HEK293 (cell line): ENCODE measurements at regions not wholly inside any gene's neighbourhood (a gene's known extent, or its start where the extent isn't known, plus 50 kb on each side); places are given as distances from the start of the nearest gene placed in this dataset.

Source experiments
- CTCF ChIA-PET: fragments of 350-600 bp; formaldehyde crosslinking; extraction: SDS; loops from one replicate; lab custom pipeline; 2021; ENCODE audit warnings: antibody characterized with exemption; lab: Yijun Ruan, JAX
- POLR2A ChIA-PET: fragments of 300-600 bp; formaldehyde crosslinking; extraction: SDS; loops from one replicate; lab custom pipeline; 2020; ENCODE audit warnings: antibody characterized with exemption, inconsistent platforms; lab: Yijun Ruan, JAX
- H3K27ac ChIP-seq: fragments of 200-500 bp; sonication (Bioruptor generic); 2 replicates; pipeline ENCODE4 v1.5.1; 2014; ENCODE audit warnings: low read depth, low read length, control low read depth, inconsistent platforms; ENCODE audit errors: extremely low read depth
- H3K36me3 ChIP-seq, 2 experiments: fragments of 200-500 bp in 1 of 2; sonication (Bioruptor generic) in 1 of 2; 1 replicate in 1 of 2; 2 replicates in 1 of 2; pipeline ENCODE4 v1.5.1; 2014 to 2017; ENCODE audit warnings: inconsistent platforms in 2 of 2, low read length in 2 of 2; ENCODE audit not compliant: control insufficient read depth in 2 of 2, insufficient read depth in 1 of 2
- H3K4me1 ChIP-seq: fragments of 200-500 bp; sonication (Bioruptor generic); 2 replicates; pipeline ENCODE4 v1.5.1; 2014; ENCODE audit warnings: mild to moderate bottlenecking, low read length, inconsistent platforms; ENCODE audit not compliant: control insufficient read depth, insufficient read depth
- H3K4me3 ChIP-seq: 2 replicates; pipeline ENCODE4 v1.5.1; 2011; ENCODE audit warnings: low read depth, mild to moderate bottlenecking, control low read depth, low read length, moderate library complexity
- H3K9me3 ChIP-seq: fragments of 200-500 bp; sonication (Bioruptor generic); 2 replicates; pipeline ENCODE4 v1.5.1; 2014; ENCODE audit warnings: low read depth, low read length, inconsistent platforms; ENCODE audit not compliant: control insufficient read depth, insufficient read depth
- EGR2 ChIP-seq: fragments of 450-650 bp; formaldehyde crosslinking; IDR thresholded peaks from 2 replicates; pipeline ENCODE4 v1.5.1; 2016; ENCODE audit warnings: low read depth, missing biosample characterization, missing genetic modification characterization
- PRDM1 ChIP-seq: fragments of 450-650 bp; formaldehyde crosslinking; IDR thresholded peaks from 2 replicates; pipeline ENCODE4; 2016; ENCODE audit warnings: missing biosample characterization, missing genetic modification characterization
- SCRT1 ChIP-seq: fragments of 450-650 bp; formaldehyde crosslinking; IDR thresholded peaks from 2 replicates; pipeline ENCODE4 v1.5.1; 2016; ENCODE audit warnings: missing biosample characterization, missing genetic modification characterization, borderline replicate concordance
- YY1 ChIP-seq: fragments of 450-650 bp; formaldehyde crosslinking; IDR thresholded peaks from 2 replicates; pipeline ENCODE4 v1.5.1; 2018; ENCODE audit warnings: missing biosample characterization, missing genetic modification characterization
- ZNF133 ChIP-seq: fragments of 450-650 bp; formaldehyde crosslinking; IDR thresholded peaks from 2 replicates; pipeline ENCODE4 v1.5.1; 2016; ENCODE audit warnings: missing biosample characterization, missing genetic modification characterization
- ZNF48 ChIP-seq: fragments of 450-650 bp; formaldehyde crosslinking; IDR thresholded peaks from 2 replicates; pipeline ENCODE4 v1.5.1; 2016; ENCODE audit warnings: missing biosample characterization, missing genetic modification characterization
- ZNF521 ChIP-seq: fragments of 450-650 bp; formaldehyde crosslinking; IDR thresholded peaks from 2 replicates; pipeline ENCODE4 v1.5.1; 2017; ENCODE audit warnings: missing biosample characterization, mild to moderate bottlenecking, missing genetic modification characterization
- ZNF549 ChIP-seq: fragments of 450-650 bp; IDR thresholded peaks from 2 replicates; pipeline ENCODE4 v1.5.1; 2018; ENCODE audit warnings: missing biosample characterization, missing genetic modification characterization, mild to moderate bottlenecking, inconsistent platforms, moderate library complexity
- ZNF555 ChIP-seq: fragments of 450-650 bp; formaldehyde crosslinking; conservative IDR thresholded peaks from 2 replicates; pipeline ENCODE4 v1.5.1; 2017; ENCODE audit warnings: missing biosample characterization, mild to moderate bottlenecking, missing genetic modification characterization, inconsistent platforms
- ZNF585B ChIP-seq: fragments of 450-650 bp; formaldehyde crosslinking; IDR thresholded peaks from 2 replicates; pipeline ENCODE4 v1.5.1; 2016; ENCODE audit warnings: missing biosample characterization, missing genetic modification characterization
- ZNF629 ChIP-seq: fragments of 450-650 bp; formaldehyde crosslinking; IDR thresholded peaks from 2 replicates; pipeline ENCODE4 v1.5.1; 2017; ENCODE audit warnings: missing biosample characterization, missing genetic modification characterization
- ZNF791 ChIP-seq: fragments of 450-650 bp; formaldehyde crosslinking; IDR thresholded peaks from 2 replicates; pipeline ENCODE4 v1.5.1; 2016; ENCODE audit warnings: missing biosample characterization, missing genetic modification characterization
- TF ChIP-seq, protein P1 (sequence below): fragments of 450-650 bp; IDR thresholded peaks from 2 replicates; pipeline ENCODE4 v1.5.1; 2018; ENCODE audit warnings: missing biosample characterization, missing genetic modification characterization
- TF ChIP-seq, protein P2 (sequence below): fragments of 450-650 bp; formaldehyde crosslinking; IDR thresholded peaks from 2 replicates; pipeline ENCODE4 v1.5.1; 2017; ENCODE audit warnings: missing biosample characterization, missing genetic modification characterization
- TF ChIP-seq, protein P3 (sequence below): fragments of 450-650 bp; formaldehyde crosslinking; IDR thresholded peaks from 2 replicates; pipeline ENCODE4; 2016; ENCODE audit warnings: missing biosample characterization, missing genetic modification characterization
- TF ChIP-seq, protein P4 (sequence below): fragments of 450-650 bp; formaldehyde crosslinking; IDR thresholded peaks from 2 replicates; pipeline ENCODE4 v1.5.1; 2017; ENCODE audit warnings: missing biosample characterization, missing genetic modification characterization
- TF ChIP-seq, protein P5 (sequence below): fragments of 450-650 bp; formaldehyde crosslinking; IDR thresholded peaks from 2 replicates; pipeline ENCODE4 v1.5.1; 2016; ENCODE audit warnings: missing biosample characterization, missing genetic modification characterization
- TF ChIP-seq, protein P6 (sequence below): fragments of 450-650 bp; formaldehyde crosslinking; IDR thresholded peaks from 2 replicates; pipeline ENCODE4 v1.5.1; 2016; ENCODE audit warnings: missing biosample characterization, missing genetic modification characterization
- TF ChIP-seq, protein P7 (sequence below): fragments of 450-650 bp; formaldehyde crosslinking; IDR thresholded peaks from 2 replicates; pipeline ENCODE4 v1.5.1; 2016; ENCODE audit warnings: missing biosample characterization, missing genetic modification characterization

DNA sequence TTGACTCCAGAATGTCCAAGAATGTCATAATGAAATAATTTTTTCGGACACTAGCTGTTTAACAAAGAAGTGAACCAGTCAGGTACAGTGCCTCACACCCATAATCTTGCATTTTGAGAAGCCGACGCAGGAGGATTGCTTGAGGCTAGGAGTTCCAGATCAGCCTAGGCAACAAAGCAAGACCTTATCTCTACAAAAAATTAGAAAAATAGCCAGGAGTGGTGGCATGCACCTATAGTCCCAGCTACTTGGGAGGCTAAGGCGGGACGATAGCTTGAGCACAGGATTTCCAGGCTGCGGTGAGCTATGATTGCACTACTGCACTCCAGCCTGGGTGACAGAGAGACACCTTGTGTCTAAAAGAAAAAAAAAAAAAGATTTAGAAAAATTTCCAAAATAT, 235.8 kb upstream of the FN1 start:
- CTCF ChIA-PET, result interaction anchor here (0.6 kb wide), 1 partner anchor 170 kb away, joined by 4 read pairs; no protein-coding TSS in a partner anchor
- no peak overlapping the region for H3K4me3 ChIP-seq
- no peak overlapping the region for H3K27ac ChIP-seq
- POLR2A ChIA-PET, result no interaction called here
- TF ChIP-seq, protein P1, sequence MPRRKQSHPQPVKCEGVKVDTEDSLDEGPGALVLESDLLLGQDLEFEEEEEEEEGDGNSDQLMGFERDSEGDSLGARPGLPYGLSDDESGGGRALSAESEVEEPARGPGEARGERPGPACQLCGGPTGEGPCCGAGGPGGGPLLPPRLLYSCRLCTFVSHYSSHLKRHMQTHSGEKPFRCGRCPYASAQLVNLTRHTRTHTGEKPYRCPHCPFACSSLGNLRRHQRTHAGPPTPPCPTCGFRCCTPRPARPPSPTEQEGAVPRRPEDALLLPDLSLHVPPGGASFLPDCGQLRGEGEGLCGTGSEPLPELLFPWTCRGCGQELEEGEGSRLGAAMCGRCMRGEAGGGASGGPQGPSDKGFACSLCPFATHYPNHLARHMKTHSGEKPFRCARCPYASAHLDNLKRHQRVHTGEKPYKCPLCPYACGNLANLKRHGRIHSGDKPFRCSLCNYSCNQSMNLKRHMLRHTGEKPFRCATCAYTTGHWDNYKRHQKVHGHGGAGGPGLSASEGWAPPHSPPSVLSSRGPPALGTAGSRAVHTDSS (tag by site-specific recombination), result no peak
- no peak for TF ChIP-seq YY1 (tag by site-specific recombination)
- TF ChIP-seq, protein P2, sequence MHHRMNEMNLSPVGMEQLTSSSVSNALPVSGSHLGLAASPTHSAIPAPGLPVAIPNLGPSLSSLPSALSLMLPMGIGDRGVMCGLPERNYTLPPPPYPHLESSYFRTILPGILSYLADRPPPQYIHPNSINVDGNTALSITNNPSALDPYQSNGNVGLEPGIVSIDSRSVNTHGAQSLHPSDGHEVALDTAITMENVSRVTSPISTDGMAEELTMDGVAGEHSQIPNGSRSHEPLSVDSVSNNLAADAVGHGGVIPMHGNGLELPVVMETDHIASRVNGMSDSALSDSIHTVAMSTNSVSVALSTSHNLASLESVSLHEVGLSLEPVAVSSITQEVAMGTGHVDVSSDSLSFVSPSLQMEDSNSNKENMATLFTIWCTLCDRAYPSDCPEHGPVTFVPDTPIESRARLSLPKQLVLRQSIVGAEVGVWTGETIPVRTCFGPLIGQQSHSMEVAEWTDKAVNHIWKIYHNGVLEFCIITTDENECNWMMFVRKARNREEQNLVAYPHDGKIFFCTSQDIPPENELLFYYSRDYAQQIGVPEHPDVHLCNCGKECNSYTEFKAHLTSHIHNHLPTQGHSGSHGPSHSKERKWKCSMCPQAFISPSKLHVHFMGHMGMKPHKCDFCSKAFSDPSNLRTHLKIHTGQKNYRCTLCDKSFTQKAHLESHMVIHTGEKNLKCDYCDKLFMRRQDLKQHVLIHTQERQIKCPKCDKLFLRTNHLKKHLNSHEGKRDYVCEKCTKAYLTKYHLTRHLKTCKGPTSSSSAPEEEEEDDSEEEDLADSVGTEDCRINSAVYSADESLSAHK, result no peak
- H3K9me3 ChIP-seq, result no peaks in the 10 kb centered on the region
- no peaks in the 10 kb centered on the region for H3K4me1 ChIP-seq
- H3K36me3 ChIP-seq, result no peaks in the 10 kb centered on the region; a peak in 1 of 3 replicates

DNA sequence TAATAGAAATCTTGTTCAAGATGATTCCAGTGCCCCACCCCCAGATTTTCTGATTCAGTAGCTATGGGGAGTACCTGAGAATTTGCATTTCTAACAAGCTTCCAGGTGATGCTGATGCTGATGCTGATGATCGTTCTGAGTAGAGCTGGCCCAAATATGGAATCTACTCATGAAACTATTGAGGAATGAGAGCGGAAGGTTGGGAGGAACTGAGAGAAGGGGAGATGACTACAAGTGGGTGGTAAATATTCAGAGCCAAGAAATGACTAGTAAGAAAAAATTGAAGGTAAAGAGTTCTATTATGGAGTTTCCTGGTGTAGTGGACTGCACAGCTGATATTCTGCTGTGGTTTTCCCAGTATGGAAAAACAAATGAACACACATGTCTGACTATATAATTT, 235.4 kb upstream of the FN1 start:
- Histone ChIP-seq H3K36me3 (no peaks in the 10 kb centered on the region; a peak in 1 of 3 replicates), H3K4me3 (no peak overlapping the region), H3K4me1 (no peaks in the 10 kb centered on the region), H3K9me3 (no peaks in the 10 kb centered on the region), H3K27ac (no peak overlapping the region)
- TF ChIP-seq ZNF549 (tag by site-specific recombination), result no peak
- TF ChIP-seq, protein P3, sequence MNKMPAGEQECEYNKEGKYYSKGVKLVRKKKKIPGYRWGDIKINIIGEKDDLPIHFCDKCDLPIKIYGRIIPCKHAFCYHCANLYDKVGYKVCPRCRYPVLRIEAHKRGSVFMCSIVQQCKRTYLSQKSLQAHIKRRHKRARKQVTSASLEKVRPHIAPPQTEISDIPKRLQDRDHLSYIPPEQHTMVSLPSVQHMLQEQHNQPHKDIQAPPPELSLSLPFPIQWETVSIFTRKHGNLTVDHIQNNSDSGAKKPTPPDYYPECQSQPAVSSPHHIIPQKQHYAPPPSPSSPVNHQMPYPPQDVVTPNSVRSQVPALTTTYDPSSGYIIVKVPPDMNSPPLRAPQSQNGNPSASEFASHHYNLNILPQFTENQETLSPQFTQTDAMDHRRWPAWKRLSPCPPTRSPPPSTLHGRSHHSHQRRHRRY (tag by site-specific recombination), result no peak
- POLR2A ChIA-PET, result no interaction called here
- CTCF ChIA-PET, result no interaction called here

DNA sequence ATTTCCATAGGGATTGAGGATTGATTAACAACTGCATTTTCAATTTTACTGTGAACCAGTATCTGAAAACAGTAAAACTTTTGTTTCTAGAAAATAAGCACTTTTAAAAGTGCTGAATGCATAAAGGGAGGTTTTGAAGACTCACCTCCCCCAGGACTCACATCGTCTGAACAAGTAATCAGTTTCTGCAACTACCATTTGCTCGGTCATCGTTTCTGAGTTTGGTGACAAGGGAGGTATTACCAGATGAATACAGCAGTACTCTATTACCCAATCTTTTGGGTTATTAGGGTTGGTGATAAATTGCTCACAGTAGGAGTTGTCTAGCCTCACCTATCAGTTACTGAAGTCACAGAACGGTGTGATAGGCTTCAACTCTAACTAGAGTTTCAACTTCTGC, 234.5 kb upstream of the FN1 start:
- no peaks in the 10 kb centered on the region for H3K9me3 ChIP-seq
- POLR2A ChIA-PET, result no interaction called here
- TF ChIP-seq EGR2 (tag by site-specific recombination) (no peak), SCRT1 (tag by site-specific recombination) (no peak), ZNF791 (tag by site-specific recombination) (no peak), ZNF133 (no peak), ZNF521 (tag by site-specific recombination) (no peak), ZNF629 (no peak), ZNF555 (tag by site-specific recombination) (no peak), PRDM1 (tag by site-specific recombination) (no peak), ZNF549 (tag by site-specific recombination) (no peak), ZNF48 (tag by site-specific recombination) (no peak), ZNF585B (no peak)
- TF ChIP-seq, protein P4, sequence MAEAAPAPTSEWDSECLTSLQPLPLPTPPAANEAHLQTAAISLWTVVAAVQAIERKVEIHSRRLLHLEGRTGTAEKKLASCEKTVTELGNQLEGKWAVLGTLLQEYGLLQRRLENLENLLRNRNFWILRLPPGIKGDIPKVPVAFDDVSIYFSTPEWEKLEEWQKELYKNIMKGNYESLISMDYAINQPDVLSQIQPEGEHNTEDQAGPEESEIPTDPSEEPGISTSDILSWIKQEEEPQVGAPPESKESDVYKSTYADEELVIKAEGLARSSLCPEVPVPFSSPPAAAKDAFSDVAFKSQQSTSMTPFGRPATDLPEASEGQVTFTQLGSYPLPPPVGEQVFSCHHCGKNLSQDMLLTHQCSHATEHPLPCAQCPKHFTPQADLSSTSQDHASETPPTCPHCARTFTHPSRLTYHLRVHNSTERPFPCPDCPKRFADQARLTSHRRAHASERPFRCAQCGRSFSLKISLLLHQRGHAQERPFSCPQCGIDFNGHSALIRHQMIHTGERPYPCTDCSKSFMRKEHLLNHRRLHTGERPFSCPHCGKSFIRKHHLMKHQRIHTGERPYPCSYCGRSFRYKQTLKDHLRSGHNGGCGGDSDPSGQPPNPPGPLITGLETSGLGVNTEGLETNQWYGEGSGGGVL (tag by site-specific recombination), result no peak
- TF ChIP-seq, protein P5, sequence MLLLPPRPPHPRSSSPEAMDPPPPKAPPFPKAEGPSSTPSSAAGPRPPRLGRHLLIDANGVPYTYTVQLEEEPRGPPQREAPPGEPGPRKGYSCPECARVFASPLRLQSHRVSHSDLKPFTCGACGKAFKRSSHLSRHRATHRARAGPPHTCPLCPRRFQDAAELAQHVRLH (tag by site-specific recombination), result no peak
- TF ChIP-seq, protein P6, sequence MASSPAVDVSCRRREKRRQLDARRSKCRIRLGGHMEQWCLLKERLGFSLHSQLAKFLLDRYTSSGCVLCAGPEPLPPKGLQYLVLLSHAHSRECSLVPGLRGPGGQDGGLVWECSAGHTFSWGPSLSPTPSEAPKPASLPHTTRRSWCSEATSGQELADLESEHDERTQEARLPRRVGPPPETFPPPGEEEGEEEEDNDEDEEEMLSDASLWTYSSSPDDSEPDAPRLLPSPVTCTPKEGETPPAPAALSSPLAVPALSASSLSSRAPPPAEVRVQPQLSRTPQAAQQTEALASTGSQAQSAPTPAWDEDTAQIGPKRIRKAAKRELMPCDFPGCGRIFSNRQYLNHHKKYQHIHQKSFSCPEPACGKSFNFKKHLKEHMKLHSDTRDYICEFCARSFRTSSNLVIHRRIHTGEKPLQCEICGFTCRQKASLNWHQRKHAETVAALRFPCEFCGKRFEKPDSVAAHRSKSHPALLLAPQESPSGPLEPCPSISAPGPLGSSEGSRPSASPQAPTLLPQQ (tag by site-specific recombination), result no peak
- TF ChIP-seq, protein P7, sequence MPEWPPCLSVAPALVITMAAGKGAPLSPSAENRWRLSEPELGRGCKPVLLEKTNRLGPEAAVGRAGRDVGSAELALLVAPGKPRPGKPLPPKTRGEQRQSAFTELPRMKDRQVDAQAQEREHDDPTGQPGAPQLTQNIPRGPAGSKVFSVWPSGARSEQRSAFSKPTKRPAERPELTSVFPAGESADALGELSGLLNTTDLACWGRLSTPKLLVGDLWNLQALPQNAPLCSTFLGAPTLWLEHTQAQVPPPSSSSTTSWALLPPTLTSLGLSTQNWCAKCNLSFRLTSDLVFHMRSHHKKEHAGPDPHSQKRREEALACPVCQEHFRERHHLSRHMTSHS (tag by site-specific recombination), result no peak
- no peaks in the 10 kb centered on the region; a peak in 1 of 3 replicates for H3K36me3 ChIP-seq
- no peak overlapping the region for H3K4me3 ChIP-seq
- no peaks in the 10 kb centered on the region for H3K4me1 ChIP-seq
- CTCF ChIA-PET, result no interaction called here
- H3K27ac ChIP-seq, result no peak overlapping the region
